Cerebellar nuclear complex (tissue), 1 donor: ENCODE measurements at regions not wholly inside any gene's neighbourhood (a gene's known extent, or its start where the extent isn't known, plus 50 kb on each side); places are given as distances from the start of the nearest gene placed in this dataset.

Experiments
- DNase-seq, 2 experiments: peaks; one replicate each; lab custom pipeline; 2025; lab: John Stamatoyannopoulos, UW

DNA sequence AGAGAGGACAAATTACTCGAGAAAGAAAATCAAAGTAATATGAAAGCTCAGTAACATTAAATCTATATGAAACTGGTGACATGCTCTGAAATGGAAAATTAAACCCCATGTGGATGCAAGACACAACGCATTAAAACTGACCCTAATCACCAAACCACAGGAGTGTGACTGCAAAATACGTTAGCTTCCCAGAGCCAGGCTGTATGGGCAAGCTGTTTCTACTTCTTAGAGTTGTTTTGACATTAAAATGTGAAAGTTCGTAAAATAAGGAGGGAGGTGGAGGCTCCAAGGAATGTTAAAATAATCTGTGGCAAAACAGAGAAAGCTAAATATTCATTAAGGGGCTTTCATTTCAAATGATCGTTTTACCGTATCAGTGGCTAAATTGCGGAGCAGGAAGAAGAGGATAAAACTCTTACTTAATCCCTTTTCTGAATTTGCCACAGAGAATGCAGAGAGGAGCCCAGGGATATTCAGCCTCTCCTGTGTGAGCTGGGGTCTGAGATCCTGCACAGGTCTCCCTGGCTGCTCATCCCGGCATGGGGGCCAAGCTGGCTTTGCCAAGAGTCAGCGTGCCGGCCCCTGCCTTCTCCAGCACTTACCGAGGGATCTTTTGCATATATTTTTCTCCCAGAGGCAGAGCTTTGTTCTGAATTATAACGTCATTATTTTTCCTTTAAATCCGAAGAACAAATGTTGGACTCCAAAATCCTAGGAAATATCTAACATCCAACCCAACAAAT lies 239.8 kb upstream of the THBS1 start:
- no peak for DNase-seq

DNA sequence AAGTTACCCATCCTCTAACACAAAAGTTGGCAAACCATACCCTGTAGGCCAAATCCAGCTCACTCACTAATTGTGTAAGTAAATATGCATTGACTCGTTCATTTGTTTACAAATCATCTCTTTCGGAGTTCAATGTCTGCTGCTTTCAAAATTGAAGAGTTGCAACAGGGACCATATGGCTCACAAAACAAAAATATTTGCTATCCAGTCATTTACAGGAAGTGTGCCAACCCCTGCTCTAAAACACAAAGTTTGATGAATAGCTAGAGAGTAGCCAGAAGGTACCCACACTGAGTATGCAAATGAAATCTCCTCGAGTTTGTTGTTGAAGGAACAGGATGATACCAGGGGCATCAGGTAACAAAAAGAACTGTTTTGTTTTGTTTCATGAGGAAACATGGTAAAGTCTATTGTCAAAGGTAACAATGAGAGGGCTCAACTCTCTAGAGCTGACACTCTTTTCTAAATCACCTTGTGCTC lies 236.2 kb upstream of the THBS1 start:
- DNase-seq: no peak

- DNase-seq: no peak
Observed at GRCh38 chr15:39345176-39345575, 235.7 kb upstream of the THBS1 start.

- no peak for DNase-seq
Observed at GRCh38 chr15:39347453-39347852, 233.4 kb upstream of the THBS1 start.

- no peak for DNase-seq
Observed at GRCh38 chr15:39350785-39351184, 230.1 kb upstream of the THBS1 start.

DNA sequence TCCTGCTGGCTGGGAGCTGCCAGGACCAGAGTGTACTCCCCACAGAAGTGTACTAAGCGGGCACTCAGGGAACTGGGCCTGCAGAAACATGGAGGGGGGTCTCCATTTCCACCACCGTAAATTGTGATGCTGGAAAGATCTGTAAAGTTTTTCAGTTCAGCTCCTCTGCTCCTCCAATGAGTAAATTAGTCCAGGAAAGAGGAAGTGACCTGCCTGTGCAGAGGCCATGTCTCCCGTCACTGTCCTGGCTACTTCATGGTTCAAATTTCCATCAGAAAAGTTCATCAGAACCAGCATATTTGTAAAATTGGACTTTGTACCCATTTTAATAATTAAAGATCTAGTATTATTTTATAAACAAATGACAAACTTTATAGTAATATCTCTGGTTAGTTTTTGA lies 226.7 kb upstream of the THBS1 start:
- no peak for DNase-seq

DNA sequence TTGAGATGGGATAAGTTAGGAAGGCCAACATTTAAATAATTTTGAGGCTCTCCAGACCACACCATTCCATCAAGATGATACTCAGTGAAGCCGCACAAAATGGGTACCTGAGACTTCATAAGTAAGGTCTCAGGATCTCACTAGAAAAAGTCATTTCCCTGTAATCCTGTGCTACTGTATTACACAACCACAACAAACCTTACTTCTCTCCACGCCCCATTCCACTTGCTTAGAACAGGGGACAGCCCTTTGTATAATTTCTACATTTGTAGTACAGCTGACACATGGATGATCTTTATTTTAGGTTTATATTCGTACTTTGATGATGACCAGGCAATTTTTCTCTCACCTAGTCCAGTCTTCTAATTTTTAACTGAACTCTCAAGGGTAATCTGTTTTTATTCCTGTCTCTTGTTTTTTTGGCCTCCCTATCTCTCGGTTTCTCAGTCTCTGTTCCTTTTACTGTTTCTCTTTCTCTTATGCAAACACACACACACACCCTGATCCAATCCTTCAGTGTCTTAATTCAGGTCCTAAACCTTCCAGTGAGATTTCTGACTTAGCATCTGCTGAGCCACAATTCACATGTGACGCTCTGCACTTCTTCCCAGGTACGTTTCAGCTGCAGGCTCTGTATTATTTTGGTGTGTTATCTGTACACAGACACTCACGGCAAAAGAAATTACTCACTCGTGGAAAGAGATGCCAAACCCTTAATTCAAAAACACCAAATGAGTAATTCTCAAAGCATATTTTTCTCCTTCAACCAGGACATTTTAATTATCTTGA lies 223.2 kb upstream of the THBS1 start:
- no peak for DNase-seq

- DNase-seq: no peak
Observed at GRCh38 chr15:39358441-39359041, 222.3 kb upstream of the THBS1 start.

DNA sequence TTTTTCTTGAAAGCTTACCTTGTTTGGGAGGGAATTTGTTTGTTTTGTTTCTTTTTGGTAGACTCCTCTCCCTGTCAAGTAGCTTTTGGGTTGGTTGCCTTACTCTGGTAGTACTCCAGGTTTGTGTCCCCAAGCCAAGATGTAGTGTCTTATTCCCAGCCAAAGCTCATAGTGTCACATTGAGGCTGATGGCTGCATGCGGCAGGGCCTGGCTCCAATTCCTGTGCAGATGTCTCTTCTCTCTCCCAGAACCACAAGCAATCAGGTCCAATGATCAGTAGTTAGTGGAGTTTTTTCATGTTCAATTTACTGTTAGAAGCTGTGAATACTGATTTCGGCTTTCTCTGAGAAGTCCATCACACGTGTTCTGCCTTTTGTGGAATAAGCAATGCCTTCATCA lies 221.1 kb upstream of the THBS1 start:
- no peak for DNase-seq

GRCh38 chr15:39360452-39360851 lies 220.4 kb upstream of the THBS1 start:
- DNase-seq: no peak

GRCh38 chr15:39361497-39361896 lies 219.4 kb upstream of the THBS1 start:
- DNase-seq: no peak

- DNase-seq: no peak
Observed at GRCh38 chr15:39362821-39363561, 217.9 kb upstream of the THBS1 start.

DNA sequence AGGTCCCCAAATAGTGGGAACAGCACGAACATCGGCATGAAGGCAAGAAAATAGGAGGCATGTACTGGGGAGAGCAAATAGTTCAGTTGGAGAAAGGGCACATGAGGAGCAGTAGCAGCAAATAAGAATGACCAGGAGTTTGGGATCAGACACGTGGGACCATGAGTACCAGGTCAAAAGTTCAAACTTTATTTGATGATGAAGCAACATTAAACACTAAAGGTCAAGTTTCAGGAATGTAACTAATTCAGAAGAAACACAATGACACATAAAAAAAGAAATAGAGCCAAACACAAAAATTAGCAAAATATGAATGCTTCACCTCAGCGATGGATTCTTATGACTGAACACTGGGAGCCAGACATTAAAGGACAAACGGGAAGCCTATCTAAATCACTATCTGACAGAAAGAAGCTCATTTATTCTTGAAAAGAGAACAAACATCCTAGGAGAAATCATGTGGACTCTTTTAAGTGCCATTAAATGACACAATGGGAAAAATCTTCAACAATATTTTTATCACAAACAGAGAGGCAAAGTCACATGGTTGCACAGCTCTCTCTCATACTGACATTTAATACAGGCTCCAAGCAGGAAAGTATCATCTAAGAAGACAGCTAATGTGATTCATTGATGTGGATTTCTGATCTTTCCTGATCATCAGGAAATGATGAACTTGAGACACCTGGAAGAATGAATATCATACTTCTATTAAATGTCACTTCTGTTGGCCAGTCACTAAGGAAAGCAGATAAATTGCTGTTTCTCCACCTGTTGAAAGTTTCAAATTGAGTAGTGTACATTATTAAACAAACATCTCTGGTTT lies 216.9 kb upstream of the THBS1 start:
- no peak for DNase-seq

- no peak for DNase-seq
Observed at GRCh38 chr15:39364721-39365120, 216.2 kb upstream of the THBS1 start.

GRCh38 chr15:39365161-39365560 lies 215.7 kb upstream of the THBS1 start:
- DNase-seq: no peak

GRCh38 chr15:39365873-39366272 lies 215.0 kb upstream of the THBS1 start:
- DNase-seq: no peak

- DNase-seq: no peak
Observed at GRCh38 chr15:39367596-39367995, 213.3 kb upstream of the THBS1 start.

DNA sequence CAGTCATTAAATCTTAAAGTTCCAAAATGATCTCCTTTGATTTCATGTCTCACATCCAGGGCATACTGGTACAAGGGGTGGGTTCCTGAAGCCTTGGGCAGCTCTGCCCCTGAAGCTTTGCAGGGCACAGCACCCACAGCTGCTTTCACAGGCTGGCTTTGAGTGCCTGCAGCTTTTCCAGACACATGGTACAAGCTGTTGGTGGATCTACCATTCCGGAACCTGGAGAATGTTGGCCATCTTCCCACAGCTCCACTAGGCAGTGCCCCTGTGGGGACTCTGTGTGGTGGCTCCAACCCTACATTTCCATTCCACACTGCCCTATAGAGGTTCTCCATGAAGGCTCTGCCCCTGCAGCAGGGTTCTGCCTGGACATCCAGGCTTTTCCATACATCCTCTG lies 211.1 kb upstream of the THBS1 start:
- no peak for DNase-seq

DNA sequence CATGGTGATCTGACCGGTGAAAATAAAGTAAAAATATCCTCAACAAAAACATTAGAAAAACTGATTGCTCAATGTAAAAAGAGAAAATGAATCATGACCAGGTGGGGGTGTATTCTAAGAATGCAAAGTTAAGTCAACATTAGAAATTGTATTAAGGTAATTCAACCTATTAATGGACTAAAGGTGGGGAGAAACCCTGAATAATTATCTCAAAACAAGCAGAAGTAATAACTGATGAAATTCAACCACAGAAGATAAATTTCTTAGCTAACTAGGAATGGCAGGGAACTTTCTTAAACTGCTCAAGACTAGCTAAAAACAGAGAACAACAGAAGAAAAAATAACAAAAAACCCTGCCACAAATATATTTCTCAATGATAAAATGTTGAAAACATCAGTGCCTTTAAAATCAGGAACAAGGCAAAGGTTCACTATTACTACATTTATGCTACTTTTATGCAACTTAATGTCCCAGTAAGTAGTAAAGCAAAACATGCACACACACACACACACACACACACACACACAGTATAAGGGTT lies 204.4 kb upstream of the THBS1 start:
- no peak for DNase-seq

GRCh38 chr15:39381517-39381916 lies 199.4 kb upstream of the THBS1 start:
- DNase-seq: no peak

DNA sequence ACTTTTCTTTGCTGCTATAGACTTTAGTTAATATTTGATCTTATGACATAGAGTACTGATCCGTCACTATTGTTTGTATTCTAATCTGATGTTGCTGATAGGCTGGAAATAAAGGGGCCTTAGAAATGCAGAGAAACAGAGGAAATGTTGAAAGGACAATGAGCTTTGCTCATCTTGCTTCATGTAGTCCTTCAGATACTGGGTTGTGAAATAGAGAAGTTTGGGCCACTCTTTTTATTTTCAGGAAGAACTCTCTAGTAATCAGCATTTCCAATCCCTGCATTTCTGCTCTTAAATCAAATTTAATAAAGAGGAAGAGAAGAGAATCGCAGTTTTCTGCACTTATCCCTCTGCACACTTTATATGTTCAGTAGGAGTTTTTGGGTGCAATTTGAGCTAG lies 192.8 kb upstream of the THBS1 start:
- no peak for DNase-seq
